SK-N-SH treated with all-trans-retinoic acid at 6 μM for 48 hours (cell line): ENCODE measurements at regions not wholly inside any gene's neighbourhood (a gene's known extent, or its start where the extent isn't known, plus 50 kb on each side); places are given as distances from the start of the nearest gene placed in this dataset.
"Not testable (repeated sequence)": the region's sequence is repeated elsewhere in the genome, so short reads cannot be mapped to it uniquely, and the experiment has no call there.

Experiments
- ATAC-seq: fragments of 200-7000 bp; cut with Tn5 transposase; 3 replicates; pipeline ENCODE4 v1.9.1; 2020; ENCODE audit warnings: mild to moderate bottlenecking, moderate library complexity
- ARNTL ChIP-seq: fragments of 450-650 bp; formaldehyde crosslinking; IDR thresholded peaks from 2 replicates; pipeline ENCODE4 v1.5.0; 2020; ENCODE audit warnings: low read depth, mild to moderate bottlenecking, moderate library complexity, borderline replicate concordance
- BACH2 ChIP-seq: fragments of 250-450 bp; sonication (Bioruptor Pico); IDR thresholded peaks from 2 replicates; pipeline ENCODE4 v1.9.0; 2021; ENCODE audit warnings: mild to moderate bottlenecking, borderline replicate concordance
- CREB5 ChIP-seq: fragments of 250-450 bp; sonication (Bioruptor Pico); IDR thresholded peaks from 2 replicates; pipeline ENCODE4 v1.5.1; 2020; ENCODE audit warnings: low read depth, mild to moderate bottlenecking, moderate library complexity
- CSDC2 ChIP-seq: fragments of 250-450 bp; sonication (Bioruptor Pico); IDR thresholded peaks from 2 replicates; pipeline ENCODE4 v1.5.0; 2020; ENCODE audit warnings: mild to moderate bottlenecking, moderate library complexity
- GLIS3 ChIP-seq: fragments of 250-450 bp; sonication (Bioruptor Pico); IDR thresholded peaks from 2 replicates; pipeline ENCODE4 v1.5.0; 2020; ENCODE audit warnings: mild to moderate bottlenecking, moderate library complexity
- ISL1 ChIP-seq: fragments of 250-450 bp; sonication (Bioruptor Pico); IDR thresholded peaks from 2 replicates; pipeline ENCODE4 v2.1.2; 2022; ENCODE audit warnings: mild to moderate bottlenecking, moderate library complexity
- OSR1 ChIP-seq: fragments of 250-450 bp; sonication (Bioruptor Pico); IDR thresholded peaks from 2 replicates; pipeline ENCODE4 v1.8.0; 2022; ENCODE audit warnings: moderate library complexity, mild to moderate bottlenecking, inconsistent platforms
- PATZ1 ChIP-seq: fragments of 250-450 bp; sonication (Bioruptor Pico); IDR thresholded peaks from 2 replicates; pipeline ENCODE4 v1.8.0; 2020; ENCODE audit warnings: mild to moderate bottlenecking, moderate library complexity, borderline replicate concordance
- POU6F1 ChIP-seq: fragments of 250-450 bp; sonication (Bioruptor Pico); IDR thresholded peaks from 2 replicates; pipeline ENCODE4 v1.8.0; 2021; ENCODE audit warnings: low read depth, mild to moderate bottlenecking, moderate library complexity, borderline replicate concordance
- PPARA ChIP-seq: fragments of 250-450 bp; sonication (Bioruptor Pico); IDR thresholded peaks from 2 replicates; pipeline ENCODE4 v1.5.0; 2020; ENCODE audit warnings: mild to moderate bottlenecking, borderline replicate concordance
- RARB ChIP-seq: fragments of 250-450 bp; sonication (Bioruptor Pico); IDR thresholded peaks from 2 replicates; pipeline ENCODE4 v1.8.0; 2021; ENCODE audit warnings: mild to moderate bottlenecking, moderate library complexity
- SNAI2 ChIP-seq: fragments of 250-450 bp; sonication (Bioruptor Pico); IDR thresholded peaks from 2 replicates; pipeline ENCODE4 v1.5.0; 2020; ENCODE audit warnings: mild to moderate bottlenecking, moderate library complexity
- TCF4 ChIP-seq: fragments of 250-450 bp; sonication (Bioruptor Pico); IDR thresholded peaks from 2 replicates; pipeline ENCODE4 v1.8.0; 2021; ENCODE audit warnings: mild to moderate bottlenecking, moderate library complexity, borderline replicate concordance
- ZC3H10 ChIP-seq: fragments of 250-450 bp; sonication (Bioruptor Pico); IDR thresholded peaks from 2 replicates; pipeline ENCODE4 v1.5.1; 2021; ENCODE audit warnings: mild to moderate bottlenecking, moderate library complexity
- ZFP3 ChIP-seq: fragments of 250-450 bp; sonication (Bioruptor Pico); IDR thresholded peaks from 2 replicates; pipeline ENCODE4 v1.5.0; 2020; ENCODE audit warnings: mild to moderate bottlenecking, moderate library complexity
- ZFP30 ChIP-seq: fragments of 450-650 bp; formaldehyde crosslinking; IDR thresholded peaks from 2 replicates; pipeline ENCODE4 v1.5.0; 2022; ENCODE audit warnings: mild to moderate bottlenecking, moderate library complexity
- ZNF70 ChIP-seq: fragments of 450-650 bp; formaldehyde crosslinking; IDR thresholded peaks from 2 replicates; pipeline ENCODE4 v1.5.0; 2020; ENCODE audit warnings: mild to moderate bottlenecking, moderate library complexity
- ZNF8 ChIP-seq: fragments of 450-650 bp; formaldehyde crosslinking; IDR thresholded peaks from 2 replicates; pipeline ENCODE4 v1.5.0; 2020; ENCODE audit warnings: mild to moderate bottlenecking, moderate library complexity
- TF ChIP-seq, protein P1 (sequence below): fragments of 250-450 bp; sonication (Bioruptor Pico); IDR thresholded peaks from 2 replicates; pipeline ENCODE4 v1.5.1; 2021; ENCODE audit warnings: mild to moderate bottlenecking, moderate library complexity

GRCh38 chr3:34511891-34512290, 713.5 kb downstream of the PDCD6IP start:
- TF ChIP-seq ARNTL (no peak), ZFP30 (no peak), RARB (no peak), SNAI2 (no peak), BACH2 (CRISPR knock-in tag) (no peak), ZNF70 (CRISPR knock-in tag) (no peak), PPARA (CRISPR knock-in tag) (no peak), ZC3H10 (no peak), GLIS3 (CRISPR knock-in tag) (no peak), ZNF8 (CRISPR knock-in tag) (no peak), CREB5 (no peak), PATZ1 (no peak), ZFP3 (CRISPR knock-in tag) (no peak), CSDC2 (no peak)

DNA sequence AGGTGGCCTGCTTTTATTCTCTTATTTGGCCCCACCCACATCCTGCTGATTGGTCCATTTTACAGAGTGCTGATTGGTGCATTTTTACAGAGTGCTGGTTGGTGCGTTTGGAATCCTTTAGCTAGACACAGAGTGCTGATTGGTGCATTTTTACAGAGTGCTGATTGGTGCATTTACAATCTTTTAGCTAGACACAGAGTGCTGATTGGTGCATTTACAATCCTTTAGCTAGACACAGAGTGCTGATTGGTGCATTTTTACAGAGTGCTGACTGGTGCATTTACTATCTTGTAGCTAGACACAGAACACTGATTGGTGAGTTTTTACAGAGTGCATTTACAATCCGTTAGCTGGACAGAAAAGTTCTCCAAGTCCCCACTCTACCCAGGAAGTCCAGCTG, 720.6 kb downstream of the PDCD6IP start:
- not testable (repeated sequence) for ATAC-seq

More at GRCh38 chr3:34511891-34512290, 713.5 kb downstream of the PDCD6IP start:
- no peak for ATAC-seq

DNA sequence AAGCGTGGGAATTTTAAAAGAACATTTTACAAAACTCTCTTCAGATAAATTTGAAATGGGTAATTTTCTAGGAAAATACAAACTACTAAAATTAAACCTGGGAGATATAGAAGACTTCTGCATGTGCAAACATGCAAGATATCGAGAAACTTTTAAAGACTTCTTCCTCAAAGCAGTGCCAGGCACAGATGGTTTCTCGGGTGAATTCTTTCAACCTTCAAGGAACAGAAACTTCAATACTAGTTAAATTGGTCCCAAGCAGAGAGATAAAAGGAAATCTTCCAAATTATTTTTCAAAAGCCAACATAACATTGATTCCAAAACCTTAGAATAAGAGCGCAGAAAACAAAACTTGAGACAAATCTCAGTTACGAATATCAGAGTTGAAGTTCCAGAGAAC, 732.7 kb downstream of the PDCD6IP start:
- no peak for ATAC-seq
- TF ChIP-seq ISL1 (CRISPR knock-in tag) (no peak), CREB5 (no peak), ZFP30 (no peak), POU6F1 (no peak), PATZ1 (no peak), TCF4 (CRISPR knock-in tag) (no peak)

- no peak for ATAC-seq
- TF ChIP-seq TCF4 (CRISPR knock-in tag) (no peak), POU6F1 (no peak), CREB5 (no peak), OSR1 (CRISPR knock-in tag) (no peak), ISL1 (CRISPR knock-in tag) (no peak), SNAI2 (no peak), ZNF70 (CRISPR knock-in tag) (no peak), PPARA (CRISPR knock-in tag) (no peak), BACH2 (CRISPR knock-in tag) (no peak)
- TF ChIP-seq, protein P1, sequence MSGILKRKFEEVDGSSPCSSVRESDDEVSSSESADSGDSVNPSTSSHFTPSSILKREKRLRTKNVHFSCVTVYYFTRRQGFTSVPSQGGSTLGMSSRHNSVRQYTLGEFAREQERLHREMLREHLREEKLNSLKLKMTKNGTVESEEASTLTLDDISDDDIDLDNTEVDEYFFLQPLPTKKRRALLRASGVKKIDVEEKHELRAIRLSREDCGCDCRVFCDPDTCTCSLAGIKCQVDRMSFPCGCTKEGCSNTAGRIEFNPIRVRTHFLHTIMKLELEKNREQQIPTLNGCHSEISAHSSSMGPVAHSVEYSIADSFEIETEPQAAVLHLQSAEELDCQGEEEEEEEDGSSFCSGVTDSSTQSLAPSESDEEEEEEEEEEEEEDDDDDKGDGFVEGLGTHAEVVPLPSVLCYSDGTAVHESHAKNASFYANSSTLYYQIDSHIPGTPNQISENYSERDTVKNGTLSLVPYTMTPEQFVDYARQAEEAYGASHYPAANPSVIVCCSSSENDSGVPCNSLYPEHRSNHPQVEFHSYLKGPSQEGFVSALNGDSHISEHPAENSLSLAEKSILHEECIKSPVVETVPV (CRISPR knock-in tag): no peak
Observed at GRCh38 chr3:34533451-34533850, 735.0 kb downstream of the PDCD6IP start.
